Heart left ventricle (tissue), 13 donors: ENCODE measurements at regions not wholly inside any gene's neighbourhood (a gene's known extent, or its start where the extent isn't known, plus 50 kb on each side); places are given as distances from the start of the nearest gene placed in this dataset.

Experiments used
- POLR2A ChIP-seq, 2 donors: fragments of 450-650 bp; IDR thresholded peaks; one replicate each; pipeline ENCODE4 v1.6.1; 2017; ENCODE audit warnings: antibody characterized with exemption in 2 of 2, mild to moderate bottlenecking in 2 of 2, moderate library complexity in 2 of 2
- TF ChIP-seq, protein P1 (sequence below), 12 donors: fragments of 200-600 bp; sonication (generic) in 4 of 12; IDR thresholded peaks; one replicate each; pipeline versions ENCODE4 v1.5.0 to v1.8.0; 2018 to 2022; ENCODE audit warnings: antibody characterized with exemption in 12 of 12, mild to moderate bottlenecking in 5 of 12
- donor health status: ischemic (EF 13 %, LVEDD 7.1; RV severe dilation, severe dysfunction).
- donor health status: DM: no; HTN: yes; CAD: no.
- donor health status: DM: no; HTN: no; CAD: no.
- donor health status: ischemic (EF 25% LVEDD 6.9; RV normal size, moderate dysfunction).
- donor health status: ischemic (EF 25% LVEDD 5.7; RV mildly dilated, moderate dysfunction).
- donor health status: ischemic (EF 35%, LVEDD 5.7; RV mildly dilated, moderate dysfunction).
- donor health status: nonischemic (EF 11% LVEDD 7.7; RV severe dilation, severe dysfunction).
- donor health status: DM: yes; HTN: yes; CAD: no.
- donor health status: PGD.
- donor health status: ischemic (EF 29% LVEDD 5.4; RV normal size, mild dysfunction).
- donor health status: nonischemic (EF 23%, LVEDD 6.1; RV moderate dilation, normal function).

DNA sequence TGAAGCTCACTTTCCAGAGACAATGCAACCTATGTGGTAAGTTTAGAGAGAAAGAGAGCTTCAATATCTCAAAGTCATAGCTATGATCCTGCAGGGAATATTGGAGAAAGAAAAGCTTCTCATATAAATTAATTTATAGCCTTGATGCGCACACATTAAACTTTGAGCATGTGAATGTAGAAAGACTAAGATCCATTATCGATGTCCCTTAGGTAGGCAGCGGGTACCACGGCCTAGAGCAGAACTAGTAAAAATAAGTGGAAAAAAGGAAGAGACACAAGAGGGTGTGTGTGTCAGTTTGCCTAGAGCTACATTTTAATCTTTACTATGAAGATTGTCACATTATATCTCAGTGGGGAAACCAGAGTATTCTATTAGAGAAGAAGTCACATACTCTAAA is 685.6 kb downstream of the AMY1C start:
- TF ChIP-seq, protein P1, sequence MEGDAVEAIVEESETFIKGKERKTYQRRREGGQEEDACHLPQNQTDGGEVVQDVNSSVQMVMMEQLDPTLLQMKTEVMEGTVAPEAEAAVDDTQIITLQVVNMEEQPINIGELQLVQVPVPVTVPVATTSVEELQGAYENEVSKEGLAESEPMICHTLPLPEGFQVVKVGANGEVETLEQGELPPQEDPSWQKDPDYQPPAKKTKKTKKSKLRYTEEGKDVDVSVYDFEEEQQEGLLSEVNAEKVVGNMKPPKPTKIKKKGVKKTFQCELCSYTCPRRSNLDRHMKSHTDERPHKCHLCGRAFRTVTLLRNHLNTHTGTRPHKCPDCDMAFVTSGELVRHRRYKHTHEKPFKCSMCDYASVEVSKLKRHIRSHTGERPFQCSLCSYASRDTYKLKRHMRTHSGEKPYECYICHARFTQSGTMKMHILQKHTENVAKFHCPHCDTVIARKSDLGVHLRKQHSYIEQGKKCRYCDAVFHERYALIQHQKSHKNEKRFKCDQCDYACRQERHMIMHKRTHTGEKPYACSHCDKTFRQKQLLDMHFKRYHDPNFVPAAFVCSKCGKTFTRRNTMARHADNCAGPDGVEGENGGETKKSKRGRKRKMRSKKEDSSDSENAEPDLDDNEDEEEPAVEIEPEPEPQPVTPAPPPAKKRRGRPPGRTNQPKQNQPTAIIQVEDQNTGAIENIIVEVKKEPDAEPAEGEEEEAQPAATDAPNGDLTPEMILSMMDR (IDR thresholded peaks at IDR 0.05): no peak
- no peak for TF ChIP-seq POLR2A (IDR thresholded peaks at IDR 0.05)
